ENCODE measurements at regions not wholly inside any gene's neighbourhood (a gene's known extent, or its start where the extent isn't known, plus 50 kb on each side); places are given as distances from the start of the nearest gene placed in this dataset.

DNA sequence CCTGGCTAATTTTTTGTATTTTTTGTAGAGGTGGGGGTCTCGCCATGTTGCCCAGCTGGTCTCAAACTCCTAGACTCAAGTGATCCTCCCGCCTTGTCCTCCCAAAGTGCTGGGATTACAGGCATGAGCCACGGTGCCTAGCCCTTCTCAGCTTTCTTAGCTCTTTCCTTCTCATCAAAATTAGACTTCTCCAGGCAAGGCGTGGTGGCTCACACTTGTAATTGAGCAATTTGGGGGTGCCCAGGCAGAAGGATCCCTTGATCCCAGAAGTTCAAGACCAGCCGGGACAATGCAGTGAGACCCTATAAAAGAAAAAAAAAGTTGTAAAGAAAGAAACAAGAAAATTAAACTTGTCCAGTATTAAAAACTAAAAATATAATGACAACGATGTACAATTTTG lies 112.6 kb upstream of the ERRFI1 start:
- H3K4ac ChIP-seq (ENCODE audit: low read depth in 1 of 2, low read length in 2 of 2): peak overlapping the region in 1 of 2 experiments; percentile 74
- no peak overlapping the region for H3K4me3 ChIP-seq (ENCODE audit: insufficient read depth in 1 of 2, low read depth in 1 of 2, low read length in 2 of 2)

DNA sequence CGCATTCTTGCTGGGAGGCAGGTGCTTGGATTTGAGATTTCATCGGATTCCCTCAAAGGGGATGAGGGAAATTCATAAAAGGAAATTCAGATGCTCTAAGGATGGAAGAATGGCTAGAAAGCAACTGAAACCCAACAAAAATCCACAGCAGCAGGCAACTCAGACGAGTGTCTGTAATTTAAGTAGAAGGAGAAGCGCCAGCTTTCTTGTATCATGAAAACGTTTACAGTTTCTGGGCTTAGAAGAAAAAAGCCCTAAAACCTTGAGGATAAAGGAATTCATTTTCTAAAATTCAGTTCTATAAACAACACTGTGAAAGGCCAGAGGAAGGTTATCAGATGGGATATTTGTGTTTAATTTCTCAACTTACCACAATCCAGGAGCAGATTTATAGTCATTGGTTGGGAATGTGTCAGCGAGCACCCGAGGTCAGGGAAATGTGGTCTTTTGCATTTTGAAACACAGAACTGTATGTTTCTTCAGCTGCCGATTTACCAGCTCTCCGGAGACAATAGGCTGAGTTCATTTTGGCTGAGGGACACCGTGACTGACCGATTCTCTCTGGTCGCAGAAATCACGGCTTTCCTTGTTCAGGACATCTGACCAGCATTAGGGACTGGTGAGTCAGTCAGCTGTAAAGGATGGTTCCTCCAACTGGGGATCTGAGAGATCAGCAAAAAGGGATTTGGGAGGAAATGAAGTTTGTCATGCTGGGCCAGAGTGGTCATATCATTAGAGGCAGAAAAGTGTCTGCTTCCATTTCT lies 111.6 kb upstream of the ERRFI1 start:
- Histone ChIP-seq H2AK5ac (ENCODE audit: low read length, severe bottlenecking) (peak overlapping the region; percentile 40), H3K9me3 (ENCODE audit: control insufficient read depth, low read length) (no peaks in the 10 kb centered on the region), H3K4me3 (ENCODE audit: insufficient read depth in 1 of 2, low read depth in 1 of 2, low read length in 2 of 2) (no peak overlapping the region), H3K27me3 (ENCODE audit: control insufficient read depth in 1 of 2, insufficient read depth in 1 of 2, low read length in 2 of 2) (no peaks in the 10 kb centered on the region), H4K91ac (ENCODE audit: low read length) (peak overlapping the region; percentile 87), H2BK15ac (ENCODE audit: low read depth, poor library complexity, severe bottlenecking) (no peak overlapping the region), H3K4ac (ENCODE audit: low read depth in 1 of 2, low read length in 2 of 2) (peak overlapping the region; percentile 56 to 59), H2BK5ac (ENCODE audit: low read depth, low read length, poor library complexity, severe bottlenecking) (no peak overlapping the region), H3K18ac (ENCODE audit: low read depth in 1 of 2, low read length in 2 of 2) (peak overlapping the region; percentile 48 to 88), H3K27ac (ENCODE audit: low read length, poor library complexity, severe bottlenecking) (peak overlapping the region; percentile 92), H2BK12ac (ENCODE audit: low read length in 2 of 2) (peak overlapping the region; percentile 29 to 59), H3K4me1 (ENCODE audit: control insufficient read depth, insufficient read depth, low read depth, low read length) (peaks cover 21% of the 10 kb centered on the region), H2BK120ac (ENCODE audit: low read depth, low read length) (peak overlapping the region; percentile 77), H3K14ac (ENCODE audit: low read length in 2 of 2) (no peak overlapping the region), H3K36me3 (ENCODE audit: control insufficient read depth in 1 of 2, insufficient read depth in 2 of 2, low read depth in 1 of 2, low read length in 2 of 2) (no peaks in the 10 kb centered on the region), H3K9ac (ENCODE audit: low read length) (peak overlapping the region; percentile 74), H3K23ac (ENCODE audit: low read length in 2 of 2) (no peak overlapping the region), H2AFZ (ENCODE audit: low read depth, low read length) (no peak overlapping the region), H3K4me2 (ENCODE audit: low read length, poor library complexity, severe bottlenecking) (peak overlapping the region; percentile 36), H4K8ac (ENCODE audit: low read length) (peak overlapping the region; percentile 78), H3K79me1 (replicated peaks; ENCODE audit: low read length, poor library complexity, severe bottlenecking) (no peaks in the 10 kb centered on the region)
- 4% methylated on average over 11 of the region's 13 CpGs for WGBS
- DNase-seq: peak; percentile 93

More for the DNA sequence above, 112.6 kb upstream of the ERRFI1 start:
- H2AK5ac ChIP-seq (ENCODE audit: low read length, severe bottlenecking): peak overlapping the region; percentile 49
- peak overlapping the region; percentile 74 for H3K9ac ChIP-seq (ENCODE audit: low read length)
- 95% methylated on average over 5 of the region's 6 CpGs for WGBS
- H3K27ac ChIP-seq (ENCODE audit: low read length, poor library complexity, severe bottlenecking): no peak overlapping the region
- peak overlapping the region; percentile 3 for H4K91ac ChIP-seq (ENCODE audit: low read length)
- no peaks in the 10 kb centered on the region for H3K79me1 ChIP-seq (replicated peaks; ENCODE audit: low read length, poor library complexity, severe bottlenecking)
- no peaks in the 10 kb centered on the region for H3K27me3 ChIP-seq (ENCODE audit: control insufficient read depth in 1 of 2, insufficient read depth in 1 of 2, low read length in 2 of 2)
- H3K9me3 ChIP-seq (ENCODE audit: control insufficient read depth, low read length): no peaks in the 10 kb centered on the region
- H2BK15ac ChIP-seq (ENCODE audit: low read depth, poor library complexity, severe bottlenecking): no peak overlapping the region
- peak overlapping the region; percentile 77 for H2BK120ac ChIP-seq (ENCODE audit: low read depth, low read length)
- no peak overlapping the region for H3K14ac ChIP-seq (ENCODE audit: low read length in 2 of 2)
- H2BK12ac ChIP-seq (ENCODE audit: low read length in 2 of 2): peak overlapping the region; percentile 46 to 89
- H3K4me2 ChIP-seq (ENCODE audit: low read length, poor library complexity, severe bottlenecking): no peak overlapping the region
- H3K18ac ChIP-seq (ENCODE audit: low read depth in 1 of 2, low read length in 2 of 2): peak overlapping the region in 1 of 2 experiments; percentile 79
- DNase-seq: no peak
- no peaks in the 10 kb centered on the region for H3K36me3 ChIP-seq (ENCODE audit: control insufficient read depth in 1 of 2, insufficient read depth in 2 of 2, low read depth in 1 of 2, low read length in 2 of 2)
- H3K23ac ChIP-seq (ENCODE audit: low read length in 2 of 2): no peak overlapping the region
- H2BK5ac ChIP-seq (ENCODE audit: low read depth, low read length, poor library complexity, severe bottlenecking): no peak overlapping the region
- H3K4me1 ChIP-seq (ENCODE audit: control insufficient read depth, insufficient read depth, low read depth, low read length): peaks cover 19% of the 10 kb centered on the region
- H2AFZ ChIP-seq (ENCODE audit: low read depth, low read length): no peak overlapping the region
- H4K8ac ChIP-seq (ENCODE audit: low read length): peak overlapping the region; percentile 45

DNA sequence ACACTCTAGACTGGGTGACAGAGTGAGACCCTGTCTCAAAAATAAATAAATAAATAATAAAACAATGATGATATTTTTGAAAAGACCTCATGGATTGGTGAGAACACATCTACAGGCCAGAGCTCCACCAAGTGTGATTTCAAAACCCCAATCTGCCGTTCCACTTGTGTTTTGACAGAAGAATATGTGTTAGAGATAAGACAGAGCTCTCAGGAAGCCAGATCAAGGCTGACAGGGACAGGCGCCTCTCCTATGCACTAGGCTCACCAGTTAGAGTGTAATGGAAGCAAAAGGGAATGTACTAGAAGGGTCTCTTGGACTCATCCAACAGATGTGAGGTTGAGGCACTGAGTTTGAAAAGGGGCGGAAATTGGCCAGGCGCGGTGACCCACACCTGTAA lies 110.7 kb upstream of the ERRFI1 start:
- Histone ChIP-seq H3K79me1 (replicated peaks; ENCODE audit: low read length, poor library complexity, severe bottlenecking) (no peaks in the 10 kb centered on the region), H3K9me3 (ENCODE audit: control insufficient read depth, low read length) (no peaks in the 10 kb centered on the region), H3K18ac (ENCODE audit: low read depth in 1 of 2, low read length in 2 of 2) (peak overlapping the region; percentile 86 to 97), H3K4me3 (ENCODE audit: insufficient read depth in 1 of 2, low read depth in 1 of 2, low read length in 2 of 2) (no peak overlapping the region), H4K8ac (ENCODE audit: low read length) (peak overlapping the region; percentile 74), H2AFZ (ENCODE audit: low read depth, low read length) (no peak overlapping the region), H3K9ac (ENCODE audit: low read length) (peak overlapping the region; percentile 74), H2BK15ac (ENCODE audit: low read depth, poor library complexity, severe bottlenecking) (no peak overlapping the region), H2BK12ac (ENCODE audit: low read length in 2 of 2) (peak overlapping the region; percentile 51 to 73), H3K4me1 (ENCODE audit: control insufficient read depth, insufficient read depth, low read depth, low read length) (peaks cover 22% of the 10 kb centered on the region), H3K4ac (ENCODE audit: low read depth in 1 of 2, low read length in 2 of 2) (peak overlapping the region in 1 of 2 experiments; percentile 75), H4K91ac (ENCODE audit: low read length) (peak overlapping the region; percentile 86), H3K27me3 (ENCODE audit: control insufficient read depth in 1 of 2, insufficient read depth in 1 of 2, low read length in 2 of 2) (no peaks in the 10 kb centered on the region), H3K14ac (ENCODE audit: low read length in 2 of 2) (peak overlapping the region in 1 of 2 experiments; percentile 55), H3K27ac (ENCODE audit: low read length, poor library complexity, severe bottlenecking) (no peak overlapping the region), H2BK120ac (ENCODE audit: low read depth, low read length) (peak overlapping the region; percentile 4), H3K36me3 (ENCODE audit: control insufficient read depth in 1 of 2, insufficient read depth in 2 of 2, low read depth in 1 of 2, low read length in 2 of 2) (no peaks in the 10 kb centered on the region), H2AK5ac (ENCODE audit: low read length, severe bottlenecking) (peak overlapping the region; percentile 98), H2BK5ac (ENCODE audit: low read depth, low read length, poor library complexity, severe bottlenecking) (no peak overlapping the region), H3K4me2 (ENCODE audit: low read length, poor library complexity, severe bottlenecking) (no peak overlapping the region), H3K23ac (ENCODE audit: low read length in 2 of 2) (no peak overlapping the region)
- DNase-seq: peak; percentile 58
- 65% methylated on average over 5 of the region's 5 CpGs for WGBS

DNA sequence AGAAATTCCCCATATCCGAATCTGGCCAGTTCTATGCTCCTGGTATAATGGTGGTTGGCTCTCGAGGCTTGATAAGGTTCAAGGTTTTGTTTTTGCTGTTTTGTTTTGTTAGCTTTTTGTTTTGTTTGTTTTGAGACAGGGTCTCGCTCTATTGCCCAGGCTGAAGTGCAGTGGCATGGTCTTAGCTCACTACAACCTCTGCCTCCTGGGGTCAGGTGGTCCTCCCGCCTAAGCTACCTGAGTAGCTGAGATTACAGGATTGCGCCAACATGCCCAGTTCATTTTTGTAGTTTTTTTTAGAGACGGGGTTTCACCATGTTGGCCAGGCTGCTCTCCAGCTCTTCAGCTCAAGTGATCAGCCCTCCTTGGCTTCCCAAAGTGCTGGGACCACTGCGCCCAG lies 109.1 kb upstream of the ERRFI1 start:
- no peak overlapping the region for H2BK5ac ChIP-seq (ENCODE audit: low read depth, low read length, poor library complexity, severe bottlenecking)
- peak overlapping the region; percentile 58 to 85 for H3K18ac ChIP-seq (ENCODE audit: low read depth in 1 of 2, low read length in 2 of 2)
- peak overlapping the region; percentile 70 for H2BK15ac ChIP-seq (ENCODE audit: low read depth, poor library complexity, severe bottlenecking)
- peak overlapping the region; percentile 75 for H3K9ac ChIP-seq (ENCODE audit: low read length)
- H3K23ac ChIP-seq (ENCODE audit: low read length in 2 of 2): no peak overlapping the region
- H3K14ac ChIP-seq (ENCODE audit: low read length in 2 of 2): no peak overlapping the region
- H3K4me2 ChIP-seq (ENCODE audit: low read length, poor library complexity, severe bottlenecking): no peak overlapping the region
- peak overlapping the region; percentile 47 for H2AK5ac ChIP-seq (ENCODE audit: low read length, severe bottlenecking)
- H3K27ac ChIP-seq (ENCODE audit: low read length, poor library complexity, severe bottlenecking): no peak overlapping the region
- H3K27me3 ChIP-seq (ENCODE audit: control insufficient read depth in 1 of 2, insufficient read depth in 1 of 2, low read length in 2 of 2): no peaks in the 10 kb centered on the region
- peak overlapping the region; percentile 67 for H4K91ac ChIP-seq (ENCODE audit: low read length)
- H3K4me1 ChIP-seq (ENCODE audit: control insufficient read depth, insufficient read depth, low read depth, low read length): peaks cover 20% of the 10 kb centered on the region
- H3K36me3 ChIP-seq (ENCODE audit: control insufficient read depth in 1 of 2, insufficient read depth in 2 of 2, low read depth in 1 of 2, low read length in 2 of 2): no peaks in the 10 kb centered on the region
- H3K79me1 ChIP-seq (replicated peaks; ENCODE audit: low read length, poor library complexity, severe bottlenecking): no peaks in the 10 kb centered on the region
- H3K9me3 ChIP-seq (ENCODE audit: control insufficient read depth, low read length): no peaks in the 10 kb centered on the region
- no peak overlapping the region for H3K4me3 ChIP-seq (ENCODE audit: insufficient read depth in 1 of 2, low read depth in 1 of 2, low read length in 2 of 2)
- H2BK120ac ChIP-seq (ENCODE audit: low read depth, low read length): peak overlapping the region; percentile 29
- no peak overlapping the region for H2AFZ ChIP-seq (ENCODE audit: low read depth, low read length)
- H2BK12ac ChIP-seq (ENCODE audit: low read length in 2 of 2): peak overlapping the region; percentile 92 to 94
- WGBS: 97% methylated on average over 7 of the region's 7 CpGs
- H4K8ac ChIP-seq (ENCODE audit: low read length): no peak overlapping the region
- H3K4ac ChIP-seq (ENCODE audit: low read depth in 1 of 2, low read length in 2 of 2): peak overlapping the region; percentile 82 to 85
- DNase-seq: no peak

All from mesenchymal stem cell (in vitro differentiated cells and primary cell).